NAMALWA (cell line): ENCODE measurements at regions not wholly inside any gene's neighbourhood (a gene's known extent, or its start where the extent isn't known, plus 50 kb on each side); places are given as distances from the start of the nearest gene placed in this dataset.
"Not testable (repeated sequence)": the region's sequence is repeated elsewhere in the genome, so short reads cannot be mapped to it uniquely, and the experiment has no call there.

Source experiments
- DNase-seq: peaks from one replicate; pipeline ENCODE4 v3.0.0-alpha.2; 2015; ENCODE audit warnings: low spot score

DNA sequence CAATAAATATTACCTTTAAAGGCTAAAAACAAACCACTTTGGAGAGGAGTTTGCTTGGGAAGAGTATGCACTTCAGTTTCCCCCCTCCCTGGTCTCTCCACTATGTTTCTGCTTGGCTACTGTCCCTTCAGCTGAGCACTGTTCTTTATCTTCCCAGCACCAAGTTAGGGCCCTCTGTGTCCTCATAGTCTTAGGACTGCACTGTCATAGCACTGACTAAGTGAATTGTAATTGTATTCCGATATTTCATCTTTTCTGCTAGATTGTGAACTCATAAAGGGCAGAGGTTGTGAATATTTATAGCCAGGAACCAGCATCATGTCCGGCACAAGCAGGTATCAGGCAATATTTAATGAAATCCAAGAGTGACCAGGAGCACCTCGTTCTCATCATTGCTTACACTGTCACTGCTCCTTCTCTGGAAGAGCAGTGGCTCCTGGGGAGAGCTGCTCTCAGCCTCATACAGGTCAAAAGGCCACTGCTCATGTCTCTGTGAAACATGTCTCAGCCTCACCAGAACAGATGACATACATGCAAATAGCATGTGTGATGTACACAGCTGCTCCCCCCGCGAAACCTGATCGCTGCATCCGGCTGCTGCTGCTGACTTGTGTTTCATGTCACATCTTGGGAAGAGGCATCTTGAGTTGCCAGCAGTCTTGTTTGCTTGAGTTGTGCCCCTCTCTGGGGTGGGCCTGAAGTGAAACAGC, 279.7 kb upstream of the MSX2 start:
- DNase-seq = no peak

DNA sequence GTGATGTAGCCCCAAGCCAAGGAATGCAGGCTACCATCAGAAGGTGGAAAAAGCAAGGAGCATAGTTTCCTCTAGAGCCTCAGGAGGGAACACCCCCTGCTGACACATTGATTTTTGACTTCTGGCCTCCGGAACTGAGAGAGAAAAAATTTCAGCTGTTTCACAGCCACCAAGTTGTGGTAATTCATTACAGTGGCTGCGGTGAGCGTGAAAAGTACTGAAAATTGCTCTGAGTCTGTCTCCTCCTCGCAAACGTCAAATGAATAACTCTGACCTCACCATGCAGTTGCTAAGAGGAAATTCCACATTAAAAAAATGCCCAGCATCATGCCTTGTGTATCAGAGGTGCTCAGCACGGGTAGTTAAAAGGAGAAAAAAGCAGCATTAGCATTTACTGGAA, 277.9 kb upstream of the MSX2 start:
- DNase-seq = no peak

DNA sequence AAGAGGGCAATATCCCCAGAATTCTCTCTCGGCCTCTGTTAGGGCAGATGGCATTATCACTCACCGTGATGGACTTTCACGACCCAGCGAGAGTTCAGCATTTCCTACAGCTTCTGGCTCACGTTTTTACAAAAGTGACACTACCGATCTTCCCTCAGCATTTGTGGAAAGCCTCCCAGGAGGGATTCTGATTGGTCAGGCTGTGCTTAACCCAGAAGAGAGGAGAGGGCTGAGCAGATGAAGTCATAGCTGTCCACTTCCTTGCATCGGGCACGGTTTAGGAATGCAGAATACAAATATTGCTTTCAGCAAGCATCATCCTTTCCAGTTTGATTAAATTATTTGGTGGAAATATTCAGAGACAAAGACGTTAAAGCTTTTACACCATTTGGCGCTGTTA, 277.4 kb upstream of the MSX2 start:
- no peak for DNase-seq

DNA sequence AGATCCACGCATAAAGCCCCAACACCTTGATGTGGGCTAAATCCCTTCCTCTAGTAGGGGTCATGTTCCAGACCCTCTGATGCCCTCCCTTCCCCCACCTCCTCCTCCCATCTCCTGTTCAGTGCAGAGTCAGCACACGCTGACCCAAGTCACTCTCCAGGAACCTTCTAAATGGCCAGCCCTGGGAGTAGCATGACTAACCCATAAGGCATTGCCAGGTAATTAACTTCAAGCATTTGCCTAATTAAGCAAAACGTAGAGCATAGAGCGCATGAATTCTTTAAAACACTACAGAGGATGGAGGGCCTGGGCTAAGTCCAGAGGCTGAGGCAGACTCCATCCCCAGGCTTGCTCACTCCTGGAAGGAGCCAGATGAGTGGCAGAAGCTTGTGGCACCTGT, 276.3 kb upstream of the MSX2 start:
- no peak for DNase-seq

DNA sequence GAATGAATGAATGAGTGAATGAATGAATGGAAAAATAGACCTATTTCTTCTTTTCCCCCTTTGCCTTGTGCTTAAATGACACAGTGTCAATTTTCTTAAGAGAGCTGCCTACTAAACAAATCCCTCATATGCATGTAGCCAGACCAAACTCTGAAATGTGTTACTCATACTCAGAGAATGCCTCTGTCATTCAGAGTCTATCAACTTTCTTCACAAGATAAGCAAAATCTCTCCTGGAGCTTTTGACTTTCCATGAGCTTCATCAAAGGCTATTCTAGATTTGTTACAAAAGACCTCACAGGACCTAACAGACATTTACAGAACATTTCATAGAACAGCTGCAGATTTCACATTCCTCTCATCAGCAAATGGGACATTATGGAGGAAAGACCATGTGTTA, 275.7 kb upstream of the MSX2 start:
- no peak for DNase-seq

DNA sequence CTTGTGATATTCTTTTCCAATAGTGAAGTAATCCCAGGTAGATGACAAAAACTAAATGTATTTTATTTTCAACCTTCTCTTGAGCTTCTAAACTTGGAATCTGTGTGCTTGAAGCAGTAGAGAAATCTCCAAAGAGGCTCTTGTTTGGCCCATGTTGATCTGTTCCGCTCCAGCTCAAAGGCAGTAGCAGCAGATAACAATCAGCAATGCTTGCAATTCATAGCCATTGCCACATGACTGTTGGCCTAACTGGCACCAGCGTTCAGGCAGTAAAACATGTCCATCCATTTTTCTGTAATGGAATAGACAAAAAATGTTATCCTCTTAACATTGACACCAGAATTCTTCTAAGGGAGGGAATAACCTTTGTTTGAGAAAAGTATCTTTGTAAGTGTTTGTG, 270.7 kb upstream of the MSX2 start:
- DNase-seq = no peak

DNA sequence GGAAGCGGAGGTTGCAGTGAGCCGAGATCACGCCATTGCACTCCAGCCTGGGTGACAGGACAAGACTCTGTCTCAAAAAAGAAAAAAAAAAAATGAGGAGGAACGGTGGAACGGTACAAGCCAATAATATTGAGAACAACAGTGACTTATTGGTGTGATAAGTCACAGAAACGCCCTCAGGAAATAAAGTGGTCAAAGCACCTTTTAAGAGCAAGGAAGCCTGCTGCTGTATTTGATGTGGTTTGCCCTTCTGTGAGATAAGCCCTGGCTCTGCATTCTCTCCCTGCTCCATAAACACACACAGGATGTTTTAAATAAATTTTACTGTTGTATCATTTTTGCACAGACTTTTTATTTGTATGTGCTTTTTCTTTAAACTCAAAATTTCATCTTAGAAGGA, 269.9 kb upstream of the MSX2 start:
- no peak for DNase-seq

DNA sequence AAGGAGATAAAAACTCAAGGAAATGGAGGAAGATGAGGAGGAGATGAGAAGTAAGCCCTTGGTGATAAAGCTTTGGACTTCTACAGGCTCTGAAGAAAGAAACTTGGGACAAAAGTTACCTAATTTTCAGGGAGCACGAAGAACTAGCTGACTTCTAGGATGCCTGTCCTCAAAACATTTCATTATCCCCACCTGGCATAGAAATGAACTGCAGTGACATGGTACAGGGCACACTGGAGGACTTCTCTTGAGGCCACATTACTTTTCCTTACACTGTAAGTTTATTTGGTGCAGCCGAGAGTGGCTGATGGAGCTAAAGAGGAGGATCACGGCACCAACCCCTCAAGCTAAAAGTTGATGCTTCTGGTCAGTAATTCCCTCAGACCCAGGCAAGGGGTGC, 269.5 kb upstream of the MSX2 start:
- DNase-seq = no peak

DNA sequence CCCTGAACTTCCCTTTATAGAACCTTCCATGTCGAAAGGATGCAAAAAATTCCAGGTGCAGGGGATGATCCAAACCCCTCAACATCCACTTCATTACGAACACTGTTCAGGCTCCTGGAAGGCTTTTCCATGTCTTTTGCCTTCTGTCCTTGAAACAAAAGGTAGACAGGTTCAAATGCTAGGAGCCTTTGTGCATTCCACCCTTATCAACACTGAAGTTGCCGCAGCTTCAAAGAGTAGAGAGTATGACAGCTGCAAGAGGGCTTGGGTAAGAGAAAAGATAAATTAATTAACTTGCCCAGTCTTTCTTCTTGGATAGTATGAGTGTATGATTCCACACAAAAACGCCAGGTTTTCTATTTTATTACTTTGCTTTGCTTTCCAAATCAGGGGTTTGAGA, 269.1 kb upstream of the MSX2 start:
- no peak for DNase-seq

DNA sequence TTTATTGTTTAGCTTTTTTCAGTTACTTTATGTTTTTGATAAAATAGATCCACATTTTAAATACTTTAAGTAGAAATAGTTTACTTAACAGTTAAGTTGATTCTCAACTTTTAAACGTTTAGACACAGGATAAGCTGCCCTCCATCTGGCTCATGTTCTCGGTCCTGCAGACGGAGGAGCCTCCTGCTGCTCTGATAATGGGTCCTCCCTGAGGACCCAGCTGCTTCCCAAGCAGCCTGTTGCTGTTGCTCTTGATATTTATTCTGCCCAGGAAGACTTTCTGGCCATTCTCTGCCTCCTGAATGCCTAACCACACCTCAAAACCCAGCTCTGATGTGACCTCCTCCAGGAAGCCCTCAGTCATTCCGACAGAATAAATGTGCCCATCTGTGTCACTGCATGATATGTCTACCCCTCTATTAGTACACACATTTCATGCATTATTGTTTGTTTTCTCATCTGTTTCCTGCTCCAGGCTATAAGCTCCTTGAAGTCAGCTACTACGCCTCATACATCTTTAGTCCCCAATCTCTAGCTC, 267.2 kb upstream of the MSX2 start:
- DNase-seq = no peak

DNA sequence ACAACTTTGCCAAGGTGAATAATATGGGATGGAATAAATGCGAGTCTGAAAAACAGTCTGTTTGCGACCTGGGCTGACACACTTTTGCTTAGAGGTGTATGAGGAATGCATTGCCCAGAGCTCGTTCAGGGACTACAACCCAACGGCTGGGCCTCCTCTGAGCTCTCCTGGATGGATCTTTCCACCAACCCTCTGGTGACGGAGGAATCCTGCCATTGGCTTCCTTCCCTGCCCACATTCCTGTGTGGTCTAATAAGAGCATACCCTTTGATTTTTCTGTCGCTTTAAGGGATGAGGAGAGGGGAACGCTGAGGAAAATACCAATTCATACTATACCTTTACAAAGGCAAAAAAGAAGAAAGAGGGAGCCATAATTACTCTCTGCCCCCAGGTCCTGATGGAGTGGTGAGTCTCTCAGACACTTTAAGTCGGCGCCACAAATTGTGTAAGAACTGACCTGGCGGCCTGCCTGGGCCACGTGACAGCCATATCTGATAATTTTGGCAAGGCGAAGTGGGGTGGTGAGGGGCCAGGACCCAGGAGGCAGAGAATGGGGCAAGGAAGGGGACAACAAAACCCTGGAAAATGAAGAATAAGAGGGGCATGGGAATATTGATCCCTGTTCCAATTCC, 265.2 kb upstream of the MSX2 start:
- no peak for DNase-seq

DNA sequence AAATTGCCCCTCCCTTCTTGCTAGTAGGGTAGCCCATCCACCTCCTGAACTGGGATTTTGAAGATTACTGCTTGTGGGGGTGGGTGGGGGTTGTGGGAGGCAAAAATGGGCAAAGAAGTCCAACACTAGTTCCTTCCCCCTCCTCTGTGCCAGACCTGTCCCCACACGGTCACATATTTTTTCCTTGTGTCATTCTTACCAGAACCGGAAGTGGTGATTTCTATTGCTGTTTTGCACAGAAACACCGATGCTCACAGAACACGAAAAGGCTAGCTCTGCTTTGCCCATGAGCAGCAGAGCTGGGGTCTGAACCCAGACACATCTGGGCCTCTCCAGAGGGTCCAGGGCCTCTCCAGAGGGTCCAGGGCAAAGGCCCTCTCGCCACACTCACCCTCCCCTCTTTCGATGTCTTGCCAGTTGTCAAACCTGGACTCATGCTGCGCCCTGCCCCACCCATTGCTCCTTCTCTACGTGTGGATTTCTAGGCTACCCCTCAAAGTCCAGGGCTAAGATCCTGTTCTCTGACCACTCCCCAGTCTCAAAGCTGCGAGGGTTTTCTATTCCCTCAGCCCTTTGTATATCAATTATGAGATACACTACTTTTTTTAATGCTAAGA, 264.4 kb upstream of the MSX2 start:
- no peak for DNase-seq

DNA sequence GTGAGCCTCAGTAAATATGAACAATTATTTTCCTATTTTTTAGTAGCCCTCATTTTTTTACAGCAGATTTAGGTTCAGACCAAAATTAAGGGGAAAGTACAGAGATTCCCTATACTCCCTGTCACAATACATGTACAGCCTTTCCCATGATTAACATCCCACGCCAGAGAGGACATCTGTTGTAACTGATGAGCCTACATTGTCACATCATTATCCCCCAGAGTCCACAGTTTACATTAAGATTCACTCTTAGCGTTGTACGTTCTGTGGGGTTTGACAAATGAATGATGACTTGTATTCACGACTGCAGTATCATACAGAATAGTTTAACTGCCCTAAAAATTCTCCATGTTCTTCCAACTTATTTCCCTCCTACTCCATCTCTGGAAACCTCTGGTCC, 262.3 kb upstream of the MSX2 start:
- DNase-seq = no peak

DNA sequence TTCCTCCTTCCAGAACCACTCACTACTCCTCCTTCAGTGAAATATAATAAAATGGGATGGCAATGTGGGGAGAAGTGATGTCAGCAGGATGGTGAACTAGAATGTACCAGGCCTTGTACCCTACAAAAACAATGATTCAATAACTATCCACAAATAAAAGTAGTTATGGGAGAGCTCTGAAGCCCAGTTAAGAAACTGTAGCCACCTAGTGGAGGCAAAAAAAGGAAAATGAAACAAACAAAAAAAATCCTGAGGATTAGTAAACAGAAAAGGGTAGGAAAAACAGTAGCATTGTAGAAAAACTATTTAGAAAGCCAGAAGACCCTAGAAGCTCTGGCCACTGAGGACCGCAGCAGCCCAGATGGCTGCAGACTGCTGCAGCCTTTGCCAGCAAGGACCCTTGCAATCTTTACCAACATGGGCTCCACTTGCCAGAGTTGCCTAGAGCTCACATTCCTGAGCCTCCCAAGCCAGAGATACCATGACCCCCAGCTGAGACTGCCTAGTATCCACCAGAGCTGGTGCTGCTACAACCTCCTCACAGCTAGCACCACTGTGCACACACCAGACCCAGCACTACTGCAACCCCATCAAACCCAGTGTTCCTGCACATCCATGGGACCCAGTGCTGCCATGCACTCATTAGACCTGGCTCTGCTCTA, 259.7 kb upstream of the MSX2 start:
- DNase-seq = no peak

DNA sequence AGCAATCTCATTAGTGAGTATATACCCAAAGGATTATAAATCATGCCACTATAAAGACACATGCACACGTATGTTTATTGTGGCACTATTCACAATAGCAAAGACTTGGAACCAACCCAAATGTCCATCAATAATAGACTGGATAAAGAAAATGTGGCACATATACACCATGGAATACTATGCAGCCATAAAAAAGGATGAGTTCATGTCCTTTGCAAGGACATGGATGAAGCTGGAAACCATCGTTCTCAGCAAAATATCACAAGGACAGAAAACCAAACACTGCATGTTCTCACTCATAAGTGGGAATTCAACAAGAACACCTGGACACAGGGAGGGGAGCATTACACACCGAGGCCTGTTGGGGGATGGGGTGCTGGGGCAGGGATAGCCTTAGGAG, 252.9 kb upstream of the MSX2 start:
- not testable (repeated sequence) for DNase-seq

DNA sequence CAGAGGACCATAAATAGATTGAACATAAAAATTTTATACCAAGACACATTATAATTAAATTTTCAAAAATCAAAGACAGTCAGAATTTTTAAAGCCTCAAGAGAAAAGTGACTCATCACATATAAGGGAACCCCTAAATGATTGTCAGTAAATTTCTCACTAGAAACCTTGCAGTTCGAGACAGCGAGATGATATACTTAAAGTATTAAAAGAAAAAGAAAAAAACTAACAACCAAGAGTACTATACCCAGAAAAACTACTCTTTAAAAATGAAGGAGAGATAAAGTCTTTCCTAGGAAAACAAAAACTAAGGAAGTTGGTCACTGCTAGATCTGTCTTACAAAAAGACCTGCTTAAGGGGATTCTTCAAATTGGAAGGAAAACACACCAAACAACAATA, 251.4 kb upstream of the MSX2 start:
- DNase-seq = no peak

DNA sequence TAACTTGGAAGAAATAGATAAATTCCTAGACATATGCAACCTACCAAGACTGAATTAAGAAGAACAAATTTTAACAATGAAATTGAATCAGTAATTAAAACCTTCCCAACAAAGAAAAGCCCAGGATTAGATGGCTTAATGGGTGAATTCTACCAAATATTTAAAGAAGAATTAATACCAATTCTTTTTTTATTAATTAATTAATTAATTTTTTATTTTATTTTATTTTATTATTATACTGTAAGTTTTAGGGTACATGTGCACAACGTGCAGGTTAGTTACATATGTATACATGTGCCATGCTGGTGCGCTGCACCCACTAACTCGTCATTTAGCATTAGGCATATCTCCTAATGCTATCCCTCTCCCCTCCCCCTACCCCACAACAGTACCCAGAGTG, 248.4 kb upstream of the MSX2 start:
- DNase-seq = not testable (repeated sequence)

DNA sequence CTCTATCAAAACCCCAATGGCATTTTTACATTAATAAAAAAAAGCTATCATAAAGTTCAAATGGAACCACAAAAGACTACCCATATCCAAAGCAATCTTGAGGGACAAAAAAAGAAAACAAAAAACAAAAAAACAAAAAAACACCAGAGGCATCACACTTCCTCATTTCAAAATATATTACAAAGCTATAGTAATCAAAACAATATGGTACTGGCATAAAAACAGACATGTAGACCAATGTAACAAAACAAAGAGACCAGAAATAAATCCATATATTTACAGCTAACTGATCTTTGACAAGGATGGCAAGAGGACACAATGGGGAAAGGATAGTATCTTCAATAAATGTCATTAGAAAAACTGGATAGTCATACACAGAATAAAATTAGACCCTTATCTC, 245.1 kb upstream of the MSX2 start:
- no peak for DNase-seq

DNA sequence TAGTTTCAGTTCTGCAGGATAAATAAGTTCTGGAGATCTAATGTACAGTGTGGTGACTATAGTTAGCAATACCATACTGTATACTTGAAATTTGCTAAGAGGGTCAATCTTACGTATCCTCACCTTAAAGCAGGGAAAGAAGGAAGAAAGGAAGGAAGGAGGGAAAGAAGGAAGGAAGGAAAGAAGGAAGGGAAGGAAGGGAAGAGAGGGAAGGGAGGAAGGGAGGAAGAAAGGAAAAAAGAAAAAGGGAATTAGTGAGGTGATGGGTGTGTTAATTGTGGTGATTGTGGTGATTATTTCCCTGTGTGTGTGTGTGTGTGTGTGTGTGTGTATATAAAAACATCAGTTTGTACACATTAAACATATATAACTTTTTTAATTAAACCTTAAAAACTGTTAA, 242.6 kb upstream of the MSX2 start:
- no peak for DNase-seq

DNA sequence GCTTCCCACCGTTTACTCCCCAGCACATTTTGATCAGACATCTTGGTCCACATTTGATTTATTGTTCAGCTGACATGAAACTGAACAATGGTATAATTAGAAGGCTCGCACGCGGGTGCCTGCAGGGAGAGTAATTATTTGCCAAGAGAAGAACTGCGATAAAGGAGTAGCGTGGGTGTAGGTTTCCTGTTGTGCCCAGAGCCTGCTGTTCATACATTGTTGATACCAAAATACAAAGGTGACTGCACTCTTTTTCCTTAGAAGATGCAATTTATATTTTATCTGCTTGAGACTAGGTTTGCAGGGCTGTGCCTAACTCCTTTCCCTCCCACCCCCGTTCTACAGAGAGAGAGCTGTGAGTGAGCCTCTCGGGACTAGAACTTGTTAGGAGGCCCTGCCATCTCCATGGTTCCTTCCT, 241.8 kb upstream of the MSX2 start:
- no peak for DNase-seq

DNA sequence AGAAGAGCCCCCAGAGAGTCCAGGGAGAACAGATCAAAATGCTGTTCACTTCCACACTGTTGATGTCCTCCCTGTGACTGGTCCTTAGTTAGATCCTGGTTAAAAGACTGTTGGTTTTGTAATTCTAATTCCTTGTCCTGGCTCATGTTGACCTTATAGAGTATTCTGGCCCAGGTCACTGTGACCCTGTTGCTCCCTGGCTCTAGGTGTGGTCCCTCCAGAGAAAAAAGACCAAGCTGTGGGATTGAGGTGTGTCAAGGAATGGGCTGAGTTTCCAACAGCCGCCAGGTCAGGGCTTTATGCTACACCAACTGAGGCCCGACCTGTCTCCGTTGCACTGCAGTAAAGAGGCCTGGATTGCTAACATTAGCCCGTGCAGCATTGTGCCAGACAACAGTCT, 241.0 kb upstream of the MSX2 start:
- DNase-seq = no peak

DNA sequence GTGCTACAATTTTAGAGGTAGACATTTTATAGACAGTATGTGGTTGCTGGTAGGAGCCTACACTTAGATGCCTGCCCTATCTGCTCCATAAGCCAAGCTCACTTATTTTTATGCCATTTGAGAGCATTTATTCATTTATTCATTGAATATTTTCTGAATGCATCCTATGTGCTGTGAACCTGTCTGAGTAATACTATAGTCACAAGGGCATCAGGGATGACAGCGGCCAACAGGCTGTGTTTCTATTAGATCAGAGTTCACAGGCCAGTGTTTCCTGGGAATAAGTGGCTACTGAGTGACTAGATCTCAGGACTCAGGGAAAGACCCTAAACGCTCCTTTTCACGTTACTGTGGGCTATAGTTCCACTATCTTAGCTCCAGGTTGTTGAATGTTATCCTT, 235.2 kb upstream of the MSX2 start:
- no peak for DNase-seq
